HCT116 (cell line): ENCODE measurements at regions not wholly inside any gene's neighbourhood (a gene's known extent, or its start where the extent isn't known, plus 50 kb on each side); places are given as distances from the start of the nearest gene placed in this dataset.

ENCODE experiments used
- ATAC-seq: fragments of 200-7000 bp; cut with Tn5 transposase; 2 replicates; pipeline ENCODE4 v1.9.1; 2020; ENCODE audit warnings: mild to moderate bottlenecking, moderate library complexity
- BruUV-seq: library from RNA; stranded (reverse); fragments of 400-500 nt; replicated peaks from 2 replicates; lab custom pipeline; 2021; lab: Mats Ljungman, UMichigan
- CTCF ChIA-PET: fragments of 300-600 bp; sonication (Branson Sonifier 250); formaldehyde crosslinking; loops from one replicate; lab custom pipeline; 2021; ENCODE audit warnings: antibody characterized with exemption; lab: Charles Lee
- POLR2A ChIA-PET: fragments of 300-600, 350-600 bp; sonication (Branson Sonifier 250); formaldehyde crosslinking; loops from one replicate; lab custom pipeline; 2021; ENCODE audit warnings: antibody characterized with exemption; lab: Charles Lee
- RAD21 ChIA-PET, 2 experiments: fragments of 300-600 bp; sonication (Branson Sonifier 250); formaldehyde crosslinking; loops; one replicate each; lab custom pipeline; 2023; ENCODE audit warnings: low total read pairs in 2 of 2; ENCODE audit not compliant: uncharacterized antibody in 2 of 2, unreplicated experiment in 2 of 2, low non-redundant PET in 1 of 2; lab: Charles Lee
- DNase-seq: peaks from one replicate; pipeline ENCODE4 v3.0.0-alpha.2; 2010; ENCODE audit warnings: low read depth, low spot score
- H2AFZ ChIP-seq: fragments of 200-600 bp; shearing (Covaris generic), sonication (generic); 2 replicates; pipeline ENCODE4 v1.6.1; 2017; ENCODE audit warnings: low read depth, mixed run types, mixed read lengths, antibody characterized with exemption, low read length; ENCODE audit not compliant: poor library complexity, severe bottlenecking
- H3K27ac ChIP-seq: 2 replicates; pipeline ENCODE4 v1.5.1; 2012; ENCODE audit warnings: low read depth, low read length
- H3K27me3 ChIP-seq: fragments of 200-600 bp; sonication (generic); 2 replicates; pipeline ENCODE4 v1.6.1; 2016; ENCODE audit warnings: mixed run types, low read length, mixed read lengths; ENCODE audit not compliant: insufficient read depth
- H3K36me3 ChIP-seq, 2 experiments: fragments of 200-500 bp in 1 of 2; fragments of 200-600 bp in 1 of 2; sonication (Bioruptor generic) in 1 of 2; sonication (generic) in 1 of 2; 2 replicates each; pipeline versions ENCODE4 v1.5.1 to v1.6.1; 2014 to 2016; ENCODE audit warnings: low read length in 2 of 2, inconsistent platforms in 1 of 2, mixed read lengths in 1 of 2, mixed run types in 1 of 2; ENCODE audit not compliant: insufficient read depth in 2 of 2, control insufficient read depth in 1 of 2
- H3K4me1 ChIP-seq, 2 experiments: fragments of 200-600 bp in 1 of 2; sonication (generic) in 1 of 2; 2 replicates each; pipeline versions ENCODE4 v1.5.1 to v1.6.1; 2012 to 2017; ENCODE audit warnings: low read length in 2 of 2, inconsistent platforms in 1 of 2, mild to moderate bottlenecking in 1 of 2, mixed read lengths in 1 of 2, mixed run types in 1 of 2, moderate library complexity in 1 of 2; ENCODE audit not compliant: insufficient read depth in 2 of 2, control insufficient read depth in 1 of 2
- H3K4me2 ChIP-seq: fragments of 200-600 bp; sonication (generic); 2 replicates; pipeline ENCODE4 v1.6.1; 2017; ENCODE audit warnings: mixed run types, low read length, mixed read lengths
- H3K4me3 ChIP-seq, 2 experiments: fragments of 200-600 bp in 1 of 2; sonication (generic) in 1 of 2; replicated peaks in 1 of 2; 2 replicates each; pipeline ENCODE4 v1.5.1; 2011 to 2016; ENCODE audit warnings: low read length in 2 of 2, control low read depth in 1 of 2, low read depth in 1 of 2, mild to moderate bottlenecking in 1 of 2, mixed read lengths in 1 of 2, mixed run types in 1 of 2
- H3K79me2 ChIP-seq: fragments of 200-600 bp; sonication (generic); 2 replicates; pipeline ENCODE4 v1.6.1; 2017; ENCODE audit warnings: mild to moderate bottlenecking, mixed run types, low read length, moderate library complexity, mixed read lengths; ENCODE audit not compliant: insufficient read depth
- H3K9ac ChIP-seq: fragments of 200-600 bp; sonication (generic); 2 replicates; pipeline ENCODE4 v1.6.1; 2016; ENCODE audit warnings: low read length, mixed read lengths
- H3K9me2 ChIP-seq: fragments of 200-600 bp; sonication (generic), shearing (Covaris generic); 2 replicates; pipeline ENCODE4 v1.6.1; 2017; ENCODE audit warnings: mixed run types, mild to moderate bottlenecking, moderate library complexity; ENCODE audit not compliant: insufficient read depth
- H3K9me3 ChIP-seq, 2 experiments: fragments of 200-500 bp in 1 of 2; fragments of 200-600 bp in 1 of 2; sonication (Bioruptor generic) in 1 of 2; sonication (generic) in 1 of 2; 2 replicates each; pipeline ENCODE4 v1.6.1; 2014 to 2017; ENCODE audit warnings: low read length in 2 of 2, mixed read lengths in 2 of 2, inconsistent platforms in 1 of 2, low read depth in 1 of 2, mild to moderate bottlenecking in 1 of 2, mixed run types in 1 of 2, moderate library complexity in 1 of 2; ENCODE audit not compliant: control insufficient read depth in 1 of 2, insufficient read depth in 1 of 2
- H4K20me1 ChIP-seq: fragments of 200-600 bp; sonication (generic), shearing (Covaris generic); 2 replicates; pipeline ENCODE4 v1.6.1; 2017; ENCODE audit warnings: mixed run types, mild to moderate bottlenecking, moderate library complexity; ENCODE audit not compliant: insufficient read depth
- CBX3 ChIP-seq: IDR thresholded peaks from 2 replicates; pipeline ENCODE4 v1.6.1; 2012; ENCODE audit warnings: low read depth
- CEBPB ChIP-seq: IDR thresholded peaks from 2 replicates; pipeline ENCODE4 v1.6.1; 2012; ENCODE audit warnings: low read depth
- EGR1 ChIP-seq: IDR thresholded peaks from 2 replicates; pipeline ENCODE4 v1.6.1; 2012; ENCODE audit warnings: low read depth
- EZH2 ChIP-seq: fragments of 200-600 bp; sonication (generic); IDR thresholded peaks from 2 replicates; pipeline ENCODE4 v1.6.1; 2017; ENCODE audit warnings: antibody characterized with exemption, mixed run types
- FOSL1 ChIP-seq: IDR thresholded peaks from 2 replicates; pipeline ENCODE4 v1.6.1; 2012; ENCODE audit warnings: low read depth
- POLR2AphosphoS5 ChIP-seq: IDR thresholded peaks from 2 replicates; pipeline ENCODE4 v1.6.1; 2011; ENCODE audit warnings: mild to moderate bottlenecking, low read depth, low read length, moderate library complexity
- RAD21 ChIP-seq: IDR thresholded peaks from 2 replicates; pipeline ENCODE4 v1.6.1; 2012; ENCODE audit warnings: low read depth, mild to moderate bottlenecking
- SIN3A ChIP-seq: IDR thresholded peaks from 2 replicates; pipeline ENCODE4 v1.6.1; 2012; ENCODE audit warnings: low read depth
- SRF ChIP-seq: IDR thresholded peaks from 2 replicates; pipeline ENCODE4 v1.6.1; 2012; ENCODE audit warnings: low read depth
- TCF7L2 ChIP-seq: IDR thresholded peaks from 2 replicates; pipeline ENCODE4 v1.7.0; 2011; ENCODE audit warnings: borderline replicate concordance, inconsistent platforms; ENCODE audit not compliant: insufficient read depth, insufficient read length; ENCODE audit errors: extremely low read depth
- intact Hi-C: fragments of 100-400 bp; cut with micrococcal nuclease; formaldehyde crosslinking; loops from 2 replicates; pipeline ENCODE4 v1.10.0; 2022
- TF ChIP-seq, protein P1 (sequence below): IDR thresholded peaks from 2 replicates; pipeline ENCODE4 v1.6.1; 2012; ENCODE audit warnings: low read depth

GRCh38 chr12:126469211-126469610 is 1404.0 kb downstream of the AACS start:
- Histone ChIP-seq H3K9me2 (no peaks in the 10 kb centered on the region), H3K4me2 (no peak overlapping the region), H3K4me1 (no peaks in the 10 kb centered on the region), H3K27ac (no peak overlapping the region), H3K79me2 (no peaks in the 10 kb centered on the region), H4K20me1 (no peaks in the 10 kb centered on the region), H2AFZ (no peak overlapping the region), H3K36me3 (no peaks in the 10 kb centered on the region), H3K27me3 (no peaks in the 10 kb centered on the region), H3K9me3 (peaks cover 4 to 12% of the 10 kb centered on the region in 2 experiments; a peak in 2 of 4 replicates), H3K9ac (no peak overlapping the region), H3K4me3 (no peak overlapping the region)
- intact Hi-C loops: no loop called here
- CTCF ChIA-PET: no interaction called here
- RAD21 ChIA-PET: no interaction called here
- DNase-seq (no peak), ATAC-seq (no peak)
- TF ChIP-seq CEBPB (no peak), POLR2AphosphoS5 (no peak), SIN3A (no peak), EZH2 (no peak), TCF7L2 (no peak), FOSL1 (no peak), RAD21 (no peak), SRF (no peak), CBX3 (no peak), EGR1 (no peak)
- TF ChIP-seq, protein P1, sequence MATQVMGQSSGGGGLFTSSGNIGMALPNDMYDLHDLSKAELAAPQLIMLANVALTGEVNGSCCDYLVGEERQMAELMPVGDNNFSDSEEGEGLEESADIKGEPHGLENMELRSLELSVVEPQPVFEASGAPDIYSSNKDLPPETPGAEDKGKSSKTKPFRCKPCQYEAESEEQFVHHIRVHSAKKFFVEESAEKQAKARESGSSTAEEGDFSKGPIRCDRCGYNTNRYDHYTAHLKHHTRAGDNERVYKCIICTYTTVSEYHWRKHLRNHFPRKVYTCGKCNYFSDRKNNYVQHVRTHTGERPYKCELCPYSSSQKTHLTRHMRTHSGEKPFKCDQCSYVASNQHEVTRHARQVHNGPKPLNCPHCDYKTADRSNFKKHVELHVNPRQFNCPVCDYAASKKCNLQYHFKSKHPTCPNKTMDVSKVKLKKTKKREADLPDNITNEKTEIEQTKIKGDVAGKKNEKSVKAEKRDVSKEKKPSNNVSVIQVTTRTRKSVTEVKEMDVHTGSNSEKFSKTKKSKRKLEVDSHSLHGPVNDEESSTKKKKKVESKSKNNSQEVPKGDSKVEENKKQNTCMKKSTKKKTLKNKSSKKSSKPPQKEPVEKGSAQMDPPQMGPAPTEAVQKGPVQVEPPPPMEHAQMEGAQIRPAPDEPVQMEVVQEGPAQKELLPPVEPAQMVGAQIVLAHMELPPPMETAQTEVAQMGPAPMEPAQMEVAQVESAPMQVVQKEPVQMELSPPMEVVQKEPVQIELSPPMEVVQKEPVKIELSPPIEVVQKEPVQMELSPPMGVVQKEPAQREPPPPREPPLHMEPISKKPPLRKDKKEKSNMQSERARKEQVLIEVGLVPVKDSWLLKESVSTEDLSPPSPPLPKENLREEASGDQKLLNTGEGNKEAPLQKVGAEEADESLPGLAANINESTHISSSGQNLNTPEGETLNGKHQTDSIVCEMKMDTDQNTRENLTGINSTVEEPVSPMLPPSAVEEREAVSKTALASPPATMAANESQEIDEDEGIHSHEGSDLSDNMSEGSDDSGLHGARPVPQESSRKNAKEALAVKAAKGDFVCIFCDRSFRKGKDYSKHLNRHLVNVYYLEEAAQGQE: no peak
- POLR2A ChIA-PET: no interaction called here
- no TSS peak for BruUV-seq
